ENCODE measurements at regions not wholly inside any gene's neighbourhood (a gene's known extent, or its start where the extent isn't known, plus 50 kb on each side); places are given as distances from the start of the nearest gene placed in this dataset.
"Not testable (repeated sequence)": the region's sequence is repeated elsewhere in the genome, so short reads cannot be mapped to it uniquely, and the experiment has no call there.

- Histone ChIP-seq H3K4me1 (ENCODE audit: control insufficient read depth, insufficient read depth, low read length) (peaks cover 5% of the 10 kb centered on the region), H3K9me3 (replicated peaks; ENCODE audit: low read length) (no peaks in the 10 kb centered on the region), H3K36me3 (ENCODE audit: insufficient read depth, low read length) (no peaks in the 10 kb centered on the region), H3K4me3 (ENCODE audit: low read length) (no peak overlapping the region), H3K9ac (ENCODE audit: low read depth, low read length) (no peak overlapping the region), H3K27me3 (ENCODE audit: control insufficient read depth, insufficient read depth, low read length) (no peaks in the 10 kb centered on the region), H3K4me2 (ENCODE audit: low read length) (no peak overlapping the region)
Measured at GRCh38 chr3:190192739-190193138, 72.0 kb upstream of the P3H2 start.

- no peaks in the 10 kb centered on the region for H3K9me3 ChIP-seq (replicated peaks; ENCODE audit: low read length)
- H3K4me2 ChIP-seq (ENCODE audit: low read length) = no peak overlapping the region
- H3K36me3 ChIP-seq (ENCODE audit: insufficient read depth, low read length) = no peaks in the 10 kb centered on the region
- H3K4me3 ChIP-seq (ENCODE audit: low read length) = no peak overlapping the region
- peaks cover 5% of the 10 kb centered on the region for H3K4me1 ChIP-seq (ENCODE audit: control insufficient read depth, insufficient read depth, low read length)
- H3K9ac ChIP-seq (ENCODE audit: low read depth, low read length) = no peak overlapping the region
- H3K27me3 ChIP-seq (ENCODE audit: control insufficient read depth, insufficient read depth, low read length) = no peaks in the 10 kb centered on the region
Measured at GRCh38 chr3:190192087-190192486, 71.4 kb upstream of the P3H2 start.

- H3K4me2 ChIP-seq (ENCODE audit: low read length) = no peak overlapping the region
- no peaks in the 10 kb centered on the region for H3K27me3 ChIP-seq (ENCODE audit: control insufficient read depth, insufficient read depth, low read length)
- no peaks in the 10 kb centered on the region for H3K9me3 ChIP-seq (replicated peaks; ENCODE audit: low read length)
- no peak overlapping the region for H3K4me3 ChIP-seq (ENCODE audit: low read length)
- H3K36me3 ChIP-seq (ENCODE audit: insufficient read depth, low read length) = no peaks in the 10 kb centered on the region
- H3K9ac ChIP-seq (ENCODE audit: low read depth, low read length) = no peak overlapping the region
- peaks cover 39% of the 10 kb centered on the region for H3K4me1 ChIP-seq (ENCODE audit: control insufficient read depth, insufficient read depth, low read length)
Measured at GRCh38 chr3:190188197-190188596, 67.5 kb upstream of the P3H2 start.

- Histone ChIP-seq H3K9ac (ENCODE audit: low read depth, low read length) (peak overlapping the region; percentile 80), H3K4me1 (ENCODE audit: control insufficient read depth, insufficient read depth, low read length) (peaks cover 54% of the 10 kb centered on the region), H3K27me3 (ENCODE audit: control insufficient read depth, insufficient read depth, low read length) (no peaks in the 10 kb centered on the region), H3K36me3 (ENCODE audit: insufficient read depth, low read length) (no peaks in the 10 kb centered on the region), H3K4me2 (ENCODE audit: low read length) (peak overlapping the region; percentile 53), H3K9me3 (replicated peaks; ENCODE audit: low read length) (no peaks in the 10 kb centered on the region), H3K4me3 (ENCODE audit: low read length) (peak overlapping the region; percentile 13)
Measured at GRCh38 chr3:190183121-190183520, 62.4 kb upstream of the P3H2 start.

- no peaks in the 10 kb centered on the region for H3K9me3 ChIP-seq (replicated peaks; ENCODE audit: low read length)
- peak overlapping the region; percentile 13 for H3K4me3 ChIP-seq (ENCODE audit: low read length)
- peaks cover 54% of the 10 kb centered on the region for H3K4me1 ChIP-seq (ENCODE audit: control insufficient read depth, insufficient read depth, low read length)
- H3K4me2 ChIP-seq (ENCODE audit: low read length) = peak overlapping the region; percentile 53
- H3K36me3 ChIP-seq (ENCODE audit: insufficient read depth, low read length) = no peaks in the 10 kb centered on the region
- H3K27me3 ChIP-seq (ENCODE audit: control insufficient read depth, insufficient read depth, low read length) = no peaks in the 10 kb centered on the region
- peak overlapping the region; percentile 80 for H3K9ac ChIP-seq (ENCODE audit: low read depth, low read length)
Measured at GRCh38 chr3:190182418-190183043, 61.8 kb upstream of the P3H2 start.

GRCh38 chr3:190180268-190180667 lies 59.6 kb upstream of the P3H2 start:
- Histone ChIP-seq H3K9me3 (replicated peaks; ENCODE audit: low read length) (no peaks in the 10 kb centered on the region), H3K36me3 (ENCODE audit: insufficient read depth, low read length) (no peaks in the 10 kb centered on the region), H3K4me3 (ENCODE audit: low read length) (no peak overlapping the region), H3K9ac (ENCODE audit: low read depth, low read length) (peak overlapping the region; percentile 24), H3K27me3 (ENCODE audit: control insufficient read depth, insufficient read depth, low read length) (no peaks in the 10 kb centered on the region), H3K4me2 (ENCODE audit: low read length) (peak overlapping the region; percentile 4), H3K4me1 (ENCODE audit: control insufficient read depth, insufficient read depth, low read length) (peaks cover 41% of the 10 kb centered on the region)

- Histone ChIP-seq H3K4me3 (ENCODE audit: low read length) (no peak overlapping the region), H3K4me1 (ENCODE audit: control insufficient read depth, insufficient read depth, low read length) (peaks cover 28% of the 10 kb centered on the region), H3K27me3 (ENCODE audit: control insufficient read depth, insufficient read depth, low read length) (no peaks in the 10 kb centered on the region), H3K9ac (ENCODE audit: low read depth, low read length) (no peak overlapping the region), H3K9me3 (replicated peaks; ENCODE audit: low read length) (no peaks in the 10 kb centered on the region), H3K36me3 (ENCODE audit: insufficient read depth, low read length) (no peaks in the 10 kb centered on the region), H3K4me2 (ENCODE audit: low read length) (no peak overlapping the region)
Measured at GRCh38 chr3:190178779-190179178, 58.1 kb upstream of the P3H2 start.

- H3K4me2 ChIP-seq (ENCODE audit: low read length); H3K9ac ChIP-seq (ENCODE audit: low read depth, low read length); H3K27me3 ChIP-seq (ENCODE audit: control insufficient read depth, insufficient read depth, low read length); H3K36me3 ChIP-seq (ENCODE audit: insufficient read depth, low read length); H3K4me3 ChIP-seq (ENCODE audit: low read length); H3K9me3 ChIP-seq (replicated peaks; ENCODE audit: low read length): not testable (repeated sequence)
- peaks cover 24% of the 10 kb centered on the region for H3K4me1 ChIP-seq (ENCODE audit: control insufficient read depth, insufficient read depth, low read length)
Measured at GRCh38 chr3:190176933-190177525, 56.3 kb upstream of the P3H2 start.

- not testable (repeated sequence) for H3K36me3 ChIP-seq (ENCODE audit: insufficient read depth, low read length); H3K9ac ChIP-seq (ENCODE audit: low read depth, low read length); H3K27me3 ChIP-seq (ENCODE audit: control insufficient read depth, insufficient read depth, low read length); H3K9me3 ChIP-seq (replicated peaks; ENCODE audit: low read length); H3K4me3 ChIP-seq (ENCODE audit: low read length); H3K4me2 ChIP-seq (ENCODE audit: low read length)
- peaks cover 23% of the 10 kb centered on the region for H3K4me1 ChIP-seq (ENCODE audit: control insufficient read depth, insufficient read depth, low read length)
Measured at GRCh38 chr3:190176106-190176505, 55.4 kb upstream of the P3H2 start.

- Histone ChIP-seq H3K36me3 (ENCODE audit: insufficient read depth, low read length) (no peaks in the 10 kb centered on the region), H3K9me3 (replicated peaks; ENCODE audit: low read length) (no peaks in the 10 kb centered on the region), H3K4me1 (ENCODE audit: control insufficient read depth, insufficient read depth, low read length) (peaks cover 23% of the 10 kb centered on the region), H3K4me2 (ENCODE audit: low read length) (no peak overlapping the region), H3K9ac (ENCODE audit: low read depth, low read length) (no peak overlapping the region), H3K4me3 (ENCODE audit: low read length) (no peak overlapping the region), H3K27me3 (ENCODE audit: control insufficient read depth, insufficient read depth, low read length) (no peaks in the 10 kb centered on the region)
Measured at GRCh38 chr3:190175490-190175889, 54.8 kb upstream of the P3H2 start.

GRCh38 chr3:190174471-190174870 lies 53.8 kb upstream of the P3H2 start:
- H3K9ac ChIP-seq (ENCODE audit: low read depth, low read length) = no peak overlapping the region
- no peaks in the 10 kb centered on the region for H3K27me3 ChIP-seq (ENCODE audit: control insufficient read depth, insufficient read depth, low read length)
- H3K4me3 ChIP-seq (ENCODE audit: low read length) = no peak overlapping the region
- H3K9me3 ChIP-seq (replicated peaks; ENCODE audit: low read length) = no peaks in the 10 kb centered on the region
- H3K4me2 ChIP-seq (ENCODE audit: low read length) = no peak overlapping the region
- no peaks in the 10 kb centered on the region for H3K36me3 ChIP-seq (ENCODE audit: insufficient read depth, low read length)
- peaks cover 17% of the 10 kb centered on the region for H3K4me1 ChIP-seq (ENCODE audit: control insufficient read depth, insufficient read depth, low read length)

GRCh38 chr3:190173426-190173825 lies 52.7 kb upstream of the P3H2 start:
- Histone ChIP-seq H3K4me2 (ENCODE audit: low read length) (no peak overlapping the region), H3K9ac (ENCODE audit: low read depth, low read length) (no peak overlapping the region), H3K27me3 (ENCODE audit: control insufficient read depth, insufficient read depth, low read length) (no peaks in the 10 kb centered on the region), H3K9me3 (replicated peaks; ENCODE audit: low read length) (no peaks in the 10 kb centered on the region), H3K4me3 (ENCODE audit: low read length) (no peak overlapping the region), H3K36me3 (ENCODE audit: insufficient read depth, low read length) (no peaks in the 10 kb centered on the region), H3K4me1 (ENCODE audit: control insufficient read depth, insufficient read depth, low read length) (peaks cover 21% of the 10 kb centered on the region)

All from skeletal muscle satellite cell (primary cell).